ENCODE measurements at regions not wholly inside any gene's neighbourhood (a gene's known extent, or its start where the extent isn't known, plus 50 kb on each side); places are given as distances from the start of the nearest gene placed in this dataset.

DNA sequence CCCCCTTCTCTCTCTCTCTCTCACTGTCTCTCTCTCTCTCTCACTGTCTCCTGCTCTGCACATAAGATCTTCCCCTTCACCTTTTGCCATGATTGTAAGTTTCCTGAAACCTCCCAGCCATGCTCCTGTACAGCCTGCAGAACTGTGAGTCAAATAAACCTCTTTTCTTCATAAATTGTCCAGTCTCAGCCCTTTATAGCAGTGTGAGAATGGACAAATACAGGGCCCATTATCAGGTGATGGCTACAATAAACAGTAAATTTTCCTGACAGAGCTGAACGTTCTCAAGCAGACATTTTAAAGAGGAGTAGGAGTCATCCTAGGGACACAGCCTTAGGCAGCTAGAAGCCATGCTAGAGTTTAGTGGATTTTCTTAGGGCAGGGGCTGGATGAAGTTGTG, 1679.7 kb upstream of the B3GALT2 start:
- TF ChIP-seq POLR2A (IDR thresholded peaks at IDR 0.05) (no peak), EP300 (IDR thresholded peaks at IDR 0.05) (no peak), POLR2AphosphoS5 (IDR thresholded peaks at IDR 0.05) (no peak)
- TF ChIP-seq, protein P1, sequence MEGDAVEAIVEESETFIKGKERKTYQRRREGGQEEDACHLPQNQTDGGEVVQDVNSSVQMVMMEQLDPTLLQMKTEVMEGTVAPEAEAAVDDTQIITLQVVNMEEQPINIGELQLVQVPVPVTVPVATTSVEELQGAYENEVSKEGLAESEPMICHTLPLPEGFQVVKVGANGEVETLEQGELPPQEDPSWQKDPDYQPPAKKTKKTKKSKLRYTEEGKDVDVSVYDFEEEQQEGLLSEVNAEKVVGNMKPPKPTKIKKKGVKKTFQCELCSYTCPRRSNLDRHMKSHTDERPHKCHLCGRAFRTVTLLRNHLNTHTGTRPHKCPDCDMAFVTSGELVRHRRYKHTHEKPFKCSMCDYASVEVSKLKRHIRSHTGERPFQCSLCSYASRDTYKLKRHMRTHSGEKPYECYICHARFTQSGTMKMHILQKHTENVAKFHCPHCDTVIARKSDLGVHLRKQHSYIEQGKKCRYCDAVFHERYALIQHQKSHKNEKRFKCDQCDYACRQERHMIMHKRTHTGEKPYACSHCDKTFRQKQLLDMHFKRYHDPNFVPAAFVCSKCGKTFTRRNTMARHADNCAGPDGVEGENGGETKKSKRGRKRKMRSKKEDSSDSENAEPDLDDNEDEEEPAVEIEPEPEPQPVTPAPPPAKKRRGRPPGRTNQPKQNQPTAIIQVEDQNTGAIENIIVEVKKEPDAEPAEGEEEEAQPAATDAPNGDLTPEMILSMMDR (IDR thresholded peaks at IDR 0.05), result no peak
